ENCODE measurements at regions not wholly inside any gene's neighbourhood (a gene's known extent, or its start where the extent isn't known, plus 50 kb on each side); places are given as distances from the start of the nearest gene placed in this dataset.

GRCh38 chr7:67940400-67940799 lies 943.8 kb downstream of the TYW1 start:
- Histone ChIP-seq H3F3A (ENCODE audit: low read depth) (no peaks in the 10 kb centered on the region), H3K36me3 (ENCODE audit: insufficient read depth, low read length) (no peaks in the 10 kb centered on the region), H3K9me3 (ENCODE audit: insufficient read depth, low read depth, low read length) (peaks cover 3% of the 10 kb centered on the region; the same call in 1 of the 2 replicates), H3K9me2 (replicated peaks; ENCODE audit: low read depth, low read length) (no peaks in the 10 kb centered on the region), H3K79me2 (ENCODE audit: insufficient read depth, low read length) (no peaks in the 10 kb centered on the region), H4K20me1 (ENCODE audit: insufficient read depth, low read length, poor library complexity, severe bottlenecking) (no peaks in the 10 kb centered on the region), H2AFZ (ENCODE audit: low read length) (no peak overlapping the region), H3K9ac (ENCODE audit: low read depth, low read length, poor library complexity, severe bottlenecking) (no peak overlapping the region), H3K4me2 (ENCODE audit: low read depth, low read length, poor library complexity, severe bottlenecking) (no peak overlapping the region), H3K4me1 (ENCODE audit: insufficient read depth, low read length, poor library complexity, severe bottlenecking) (no peaks in the 10 kb centered on the region), H3K27me3 (ENCODE audit: insufficient read depth, low read length, poor library complexity, severe bottlenecking) (no peaks in the 10 kb centered on the region), H3K4me3 (ENCODE audit: low read length, poor library complexity, severe bottlenecking) (no peak overlapping the region)
- TF ChIP-seq CTCF (conservative IDR thresholded peaks at IDR 0.05; ENCODE audit: low read length) (no peak), EZH2phosphoT487 (IDR thresholded peaks at IDR 0.05; ENCODE audit: borderline replicate concordance) (no peak)

DNA sequence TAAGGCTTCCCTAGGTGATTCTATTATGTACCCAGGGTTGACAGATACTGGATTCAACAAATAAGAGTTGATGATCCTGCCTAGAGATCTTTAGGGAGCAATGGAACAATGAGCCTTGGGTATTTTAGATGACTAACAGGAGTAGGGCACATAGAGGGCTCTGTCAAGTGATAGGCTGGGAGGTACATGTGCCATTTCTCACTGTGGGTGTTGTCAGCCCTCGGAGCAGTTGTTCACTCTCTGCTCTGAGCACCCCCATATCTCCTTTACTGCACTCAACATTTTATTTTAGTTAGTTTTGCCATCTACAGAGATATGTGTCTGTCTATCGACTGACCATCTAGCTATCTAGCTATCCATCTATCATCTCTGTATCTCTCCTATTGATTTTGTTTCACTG lies 950.6 kb downstream of the TYW1 start:
- Histone ChIP-seq H3K4me2 (ENCODE audit: low read depth, low read length, poor library complexity, severe bottlenecking) (no peak overlapping the region), H3K9me3 (ENCODE audit: insufficient read depth, low read depth, low read length) (no peaks in the 10 kb centered on the region), H3F3A (ENCODE audit: low read depth) (no peaks in the 10 kb centered on the region), H2AFZ (ENCODE audit: low read length) (no peak overlapping the region), H3K9me2 (replicated peaks; ENCODE audit: low read depth, low read length) (no peaks in the 10 kb centered on the region), H3K4me3 (ENCODE audit: low read length, poor library complexity, severe bottlenecking) (no peak overlapping the region), H3K27me3 (ENCODE audit: insufficient read depth, low read length, poor library complexity, severe bottlenecking) (no peaks in the 10 kb centered on the region), H3K79me2 (ENCODE audit: insufficient read depth, low read length) (no peaks in the 10 kb centered on the region), H4K20me1 (ENCODE audit: insufficient read depth, low read length, poor library complexity, severe bottlenecking) (no peaks in the 10 kb centered on the region), H3K9ac (ENCODE audit: low read depth, low read length, poor library complexity, severe bottlenecking) (no peak overlapping the region), H3K4me1 (ENCODE audit: insufficient read depth, low read length, poor library complexity, severe bottlenecking) (no peaks in the 10 kb centered on the region), H3K36me3 (ENCODE audit: insufficient read depth, low read length) (no peaks in the 10 kb centered on the region)
- TF ChIP-seq CTCF (conservative IDR thresholded peaks at IDR 0.05; ENCODE audit: low read length) (no peak), EZH2phosphoT487 (IDR thresholded peaks at IDR 0.05; ENCODE audit: borderline replicate concordance) (no peak)

- Histone ChIP-seq H3K9me2 (replicated peaks; ENCODE audit: low read depth, low read length) (no peaks in the 10 kb centered on the region), H3K36me3 (ENCODE audit: insufficient read depth, low read length) (no peaks in the 10 kb centered on the region), H3F3A (ENCODE audit: low read depth) (no peaks in the 10 kb centered on the region), H3K9me3 (ENCODE audit: insufficient read depth, low read depth, low read length) (no peaks in the 10 kb centered on the region), H3K4me3 (ENCODE audit: low read length, poor library complexity, severe bottlenecking) (no peak overlapping the region), H3K79me2 (ENCODE audit: insufficient read depth, low read length) (no peaks in the 10 kb centered on the region), H3K4me1 (ENCODE audit: insufficient read depth, low read length, poor library complexity, severe bottlenecking) (no peaks in the 10 kb centered on the region), H2AFZ (ENCODE audit: low read length) (no peak overlapping the region), H4K20me1 (ENCODE audit: insufficient read depth, low read length, poor library complexity, severe bottlenecking) (no peaks in the 10 kb centered on the region), H3K4me2 (ENCODE audit: low read depth, low read length, poor library complexity, severe bottlenecking) (no peak overlapping the region), H3K9ac (ENCODE audit: low read depth, low read length, poor library complexity, severe bottlenecking) (no peak overlapping the region), H3K27me3 (ENCODE audit: insufficient read depth, low read length, poor library complexity, severe bottlenecking) (no peaks in the 10 kb centered on the region)
- TF ChIP-seq CTCF (conservative IDR thresholded peaks at IDR 0.05; ENCODE audit: low read length) (no peak), EZH2phosphoT487 (IDR thresholded peaks at IDR 0.05; ENCODE audit: borderline replicate concordance) (no peak)
These were observed 951.0 kb downstream of the TYW1 start for GRCh38 chr7:67947646-67948045.
